ENCODE measurements at regions not wholly inside any gene's neighbourhood (a gene's known extent, or its start where the extent isn't known, plus 50 kb on each side); places are given as distances from the start of the nearest gene placed in this dataset.

- Histone ChIP-seq H3K4me1 (peaks cover 46% of the 10 kb centered on the region), H3K4me2 (no peak overlapping the region), H4K20me1 (no peaks in the 10 kb centered on the region), H3K36me3 (no peaks in the 10 kb centered on the region), H3K9ac (no peak overlapping the region), H3K27me3 (no peaks in the 10 kb centered on the region), H3K4me3 (no peak overlapping the region), H3K27ac (no peak overlapping the region), H3K9me3 (no peaks in the 10 kb centered on the region)
- no peak for TF ChIP-seq Cebpa-rat (IDR thresholded peaks at IDR 0.05)
Observed at GRCh38 chr5:3284506-3284905, 311.1 kb upstream of the IRX1 start.

- H4K20me1 ChIP-seq = no peaks in the 10 kb centered on the region
- no peak overlapping the region for H3K27ac ChIP-seq
- H3K4me3 ChIP-seq = no peak overlapping the region
- no peak overlapping the region for H3K9ac ChIP-seq
- peaks cover 56% of the 10 kb centered on the region for H3K4me1 ChIP-seq
- H3K9me3 ChIP-seq = no peaks in the 10 kb centered on the region
- no peaks in the 10 kb centered on the region for H3K36me3 ChIP-seq
- no peak for TF ChIP-seq Cebpa-rat (IDR thresholded peaks at IDR 0.05)
- no peaks in the 10 kb centered on the region for H3K27me3 ChIP-seq
- H3K4me2 ChIP-seq = peak overlapping the region; percentile 32
Observed at GRCh38 chr5:3282841-3283240, 312.8 kb upstream of the IRX1 start.

GRCh38 chr5:3281366-3281765 lies 314.3 kb upstream of the IRX1 start:
- Histone ChIP-seq H3K4me2 (no peak overlapping the region), H3K4me3 (no peak overlapping the region), H3K9me3 (0 out of 2 replicates have a peak, but pooled peaks cover 3% of the 10 kb centered on the region), H3K27me3 (no peaks in the 10 kb centered on the region), H3K36me3 (no peaks in the 10 kb centered on the region), H3K9ac (no peak overlapping the region), H3K27ac (no peak overlapping the region), H3K4me1 (peaks cover 54% of the 10 kb centered on the region), H4K20me1 (no peaks in the 10 kb centered on the region)
- no peak for TF ChIP-seq Cebpa-rat (IDR thresholded peaks at IDR 0.05)

GRCh38 chr5:3278643-3279042 lies 317.0 kb upstream of the IRX1 start:
- Histone ChIP-seq H3K27ac (no peak overlapping the region), H3K27me3 (no peaks in the 10 kb centered on the region), H3K4me3 (no peak overlapping the region), H3K36me3 (no peaks in the 10 kb centered on the region), H3K4me1 (peaks cover 41% of the 10 kb centered on the region), H3K9me3 (0 out of 2 replicates have a peak, but pooled peaks cover 4% of the 10 kb centered on the region), H3K4me2 (peak overlapping the region; percentile 80), H4K20me1 (no peaks in the 10 kb centered on the region), H3K9ac (no peak overlapping the region)
- no peak for TF ChIP-seq Cebpa-rat (IDR thresholded peaks at IDR 0.05)

GRCh38 chr5:3277590-3278196 lies 317.9 kb upstream of the IRX1 start:
- Histone ChIP-seq H3K9me3 (0 out of 2 replicates have a peak, but pooled peaks cover 4% of the 10 kb centered on the region), H3K27ac (no peak overlapping the region), H3K4me1 (peaks cover 32% of the 10 kb centered on the region), H3K36me3 (no peaks in the 10 kb centered on the region), H3K4me3 (no peak overlapping the region), H3K4me2 (peak overlapping the region; percentile 80), H3K27me3 (no peaks in the 10 kb centered on the region), H4K20me1 (no peaks in the 10 kb centered on the region), H3K9ac (peak overlapping the region; percentile 48; the same call in 1 of the 2 replicates)
- TF ChIP-seq Cebpa-rat (IDR thresholded peaks at IDR 0.05) = no peak

GRCh38 chr5:3276896-3277295 lies 318.7 kb upstream of the IRX1 start:
- no peak for TF ChIP-seq Cebpa-rat (IDR thresholded peaks at IDR 0.05)
- Histone ChIP-seq H3K27ac (no peak overlapping the region; the same call in 1 of the 2 replicates), H3K4me1 (peaks cover 27% of the 10 kb centered on the region), H3K9ac (no peak overlapping the region), H3K4me3 (no peak overlapping the region), H3K36me3 (no peaks in the 10 kb centered on the region), H3K27me3 (no peaks in the 10 kb centered on the region), H4K20me1 (no peaks in the 10 kb centered on the region), H3K9me3 (0 out of 2 replicates have a peak, but pooled peaks cover 4% of the 10 kb centered on the region), H3K4me2 (peak overlapping the region; percentile 61)

GRCh38 chr5:3269395-3270169 lies 326.1 kb upstream of the IRX1 start:
- Histone ChIP-seq H3K4me3 (no peak overlapping the region), H4K20me1 (no peaks in the 10 kb centered on the region), H3K4me1 (peaks cover 17% of the 10 kb centered on the region), H3K27me3 (no peaks in the 10 kb centered on the region), H3K36me3 (no peaks in the 10 kb centered on the region), H3K9me3 (no peaks in the 10 kb centered on the region), H3K4me2 (no peak overlapping the region), H3K27ac (no peak overlapping the region), H3K9ac (no peak overlapping the region)
- TF ChIP-seq Cebpa-rat (IDR thresholded peaks at IDR 0.05) = no peak

GRCh38 chr5:3268760-3269330 lies 326.8 kb upstream of the IRX1 start:
- no peaks in the 10 kb centered on the region for H3K9me3 ChIP-seq
- H4K20me1 ChIP-seq = no peaks in the 10 kb centered on the region
- TF ChIP-seq Cebpa-rat (IDR thresholded peaks at IDR 0.05) = no peak
- no peaks in the 10 kb centered on the region for H3K36me3 ChIP-seq
- H3K4me2 ChIP-seq = peak overlapping the region; percentile 51
- no peak overlapping the region for H3K4me3 ChIP-seq
- no peak overlapping the region; the same call in 1 of the 2 replicates for H3K27ac ChIP-seq
- H3K9ac ChIP-seq = no peak overlapping the region
- no peaks in the 10 kb centered on the region for H3K27me3 ChIP-seq
- peaks cover 17% of the 10 kb centered on the region for H3K4me1 ChIP-seq

DNA sequence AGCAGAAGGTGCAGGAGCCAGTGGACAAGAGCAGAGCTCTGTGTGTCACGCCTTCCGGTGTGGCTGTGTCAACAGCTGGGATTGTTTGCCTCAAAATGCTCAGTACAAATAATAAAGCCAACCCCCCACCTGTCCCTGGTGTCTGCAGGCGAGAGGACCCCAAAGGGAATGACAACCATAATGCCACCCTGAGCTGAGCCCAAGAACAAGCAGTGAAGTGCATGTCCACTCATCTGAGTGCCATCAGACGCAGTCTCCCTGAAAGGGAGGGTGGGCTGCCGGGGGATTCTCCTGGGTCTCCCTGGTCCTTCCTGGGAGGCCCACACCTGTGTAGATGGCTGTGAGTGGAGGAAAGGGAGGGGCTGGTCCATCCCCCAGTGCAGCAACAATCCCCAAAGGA lies 328.8 kb upstream of the IRX1 start:
- Histone ChIP-seq H3K9me3 (no peaks in the 10 kb centered on the region; the same call in 1 of the 2 replicates), H4K20me1 (no peaks in the 10 kb centered on the region), H3K9ac (no peak overlapping the region), H3K36me3 (no peaks in the 10 kb centered on the region), H3K4me3 (no peak overlapping the region), H3K27me3 (no peaks in the 10 kb centered on the region), H3K27ac (no peak overlapping the region), H3K4me2 (no peak overlapping the region), H3K4me1 (peaks cover 17% of the 10 kb centered on the region)
- no peak for TF ChIP-seq Cebpa-rat (IDR thresholded peaks at IDR 0.05)

DNA sequence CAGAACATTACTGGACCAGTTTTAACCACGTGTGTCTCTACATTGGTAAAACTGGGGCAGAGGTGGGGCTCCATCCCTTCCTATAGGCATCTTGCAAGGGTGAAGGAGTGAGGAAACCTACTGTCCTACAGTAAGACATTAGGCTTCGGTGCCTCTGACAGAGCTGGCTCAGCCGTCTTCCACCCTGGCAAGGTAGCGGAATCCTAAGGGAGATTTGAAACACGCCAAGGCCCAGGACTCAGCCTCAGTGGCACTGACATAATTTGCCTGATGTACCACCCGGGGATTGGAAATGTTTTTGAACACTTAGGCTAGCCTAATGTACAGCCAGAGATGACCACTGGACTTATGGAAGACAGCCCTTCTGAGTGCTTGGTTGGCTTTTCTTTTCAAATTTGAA lies 329.7 kb upstream of the IRX1 start:
- H4K20me1 ChIP-seq = no peaks in the 10 kb centered on the region
- no peak overlapping the region for H3K9ac ChIP-seq
- TF ChIP-seq Cebpa-rat (IDR thresholded peaks at IDR 0.05) = no peak
- no peak overlapping the region for H3K4me3 ChIP-seq
- no peak overlapping the region for H3K27ac ChIP-seq
- H3K4me2 ChIP-seq = no peak overlapping the region
- peaks cover 17% of the 10 kb centered on the region for H3K4me1 ChIP-seq
- H3K9me3 ChIP-seq = no peaks in the 10 kb centered on the region; the same call in 1 of the 2 replicates
- no peaks in the 10 kb centered on the region for H3K27me3 ChIP-seq
- H3K36me3 ChIP-seq = no peaks in the 10 kb centered on the region

Data from BLaER1 (cell line).